HG02970 (cell line): ENCODE measurements at regions not wholly inside any gene's neighbourhood (a gene's known extent, or its start where the extent isn't known, plus 50 kb on each side); places are given as distances from the start of the nearest gene placed in this dataset.
A peak's percentile ranks its signal among the peaks of the same experiment; 100 is the strongest.
"Not testable (repeated sequence)": the region's sequence is repeated elsewhere in the genome, so short reads cannot be mapped to it uniquely, and the experiment has no call there.

Experiments used
- ATAC-seq: cut with Tn5 transposase; IDR thresholded peaks from one replicate; pipeline ENCODE4 v1.9.1; 2021; ENCODE audit warnings: mild to moderate bottlenecking, moderate library complexity, moderate number of reproducible peaks; ENCODE audit not compliant: unreplicated experiment, low FRiP score

- ATAC-seq = no peak
These were observed 508.7 kb upstream of the CITED2 start for GRCh38 chr6:139882977-139883728.

GRCh38 chr6:139882234-139882633 is 507.8 kb upstream of the CITED2 start:
- ATAC-seq = no peak

DNA sequence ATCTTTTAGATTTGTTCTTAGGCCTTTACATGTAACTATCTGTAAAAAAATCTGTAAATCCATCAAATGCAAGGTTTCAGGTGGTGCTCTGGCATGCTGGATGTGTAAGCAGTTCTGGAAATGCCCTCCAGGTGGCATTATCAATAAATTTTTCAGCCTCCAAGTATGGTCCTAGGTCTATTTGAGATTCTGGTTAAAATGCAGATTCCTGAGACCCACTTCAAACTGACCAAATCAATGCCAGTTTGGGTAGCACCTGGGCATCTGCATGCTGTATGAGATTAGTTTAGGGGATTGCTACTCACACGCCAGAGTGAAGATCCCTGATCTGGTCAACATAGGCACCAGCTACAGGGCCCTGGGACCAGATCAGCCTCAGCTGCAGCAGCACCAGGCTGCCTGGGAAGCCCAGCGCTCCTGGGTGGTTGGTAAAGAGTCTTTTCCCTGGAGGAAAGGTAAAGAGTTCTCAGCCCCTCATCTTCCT is 507.3 kb upstream of the CITED2 start:
- ATAC-seq = peak; percentile 80

GRCh38 chr6:139881236-139881635 is 506.8 kb upstream of the CITED2 start:
- ATAC-seq = no peak

DNA sequence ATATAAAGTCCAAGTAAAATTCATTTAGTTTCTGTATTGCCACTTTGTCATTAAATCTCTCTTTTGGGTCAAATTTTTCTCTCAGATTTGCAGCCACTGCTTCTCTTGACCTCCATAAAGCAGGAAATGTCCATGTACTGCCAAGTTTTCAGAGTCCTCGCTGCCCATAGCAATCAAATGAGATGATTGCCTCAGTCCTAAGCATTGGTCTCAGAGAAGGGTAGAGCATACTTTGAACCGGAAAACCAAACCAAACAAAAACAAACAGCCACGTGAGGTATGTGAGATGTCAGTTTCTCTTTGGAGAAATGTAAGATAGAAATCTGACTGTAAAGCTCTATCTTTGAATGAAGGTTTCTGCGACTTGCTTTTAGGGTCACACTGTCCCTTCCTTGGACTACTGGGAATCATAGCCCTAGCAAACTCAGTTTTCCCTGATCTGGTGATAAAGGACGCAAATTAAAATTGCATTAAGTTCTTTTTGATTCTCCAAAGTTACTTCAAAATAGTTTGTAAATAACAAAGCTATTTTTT is 505.4 kb upstream of the CITED2 start:
- no peak for ATAC-seq

GRCh38 chr6:139879241-139879640 is 504.8 kb upstream of the CITED2 start:
- ATAC-seq = not testable (repeated sequence)

- no peak for ATAC-seq
These were observed 503.5 kb upstream of the CITED2 start for GRCh38 chr6:139877828-139878405.

GRCh38 chr6:139872665-139873064 is 498.2 kb upstream of the CITED2 start:
- no peak for ATAC-seq

- no peak for ATAC-seq
These were observed 497.5 kb upstream of the CITED2 start for GRCh38 chr6:139871803-139872510.

GRCh38 chr6:139871165-139871710 is 496.8 kb upstream of the CITED2 start:
- no peak for ATAC-seq

DNA sequence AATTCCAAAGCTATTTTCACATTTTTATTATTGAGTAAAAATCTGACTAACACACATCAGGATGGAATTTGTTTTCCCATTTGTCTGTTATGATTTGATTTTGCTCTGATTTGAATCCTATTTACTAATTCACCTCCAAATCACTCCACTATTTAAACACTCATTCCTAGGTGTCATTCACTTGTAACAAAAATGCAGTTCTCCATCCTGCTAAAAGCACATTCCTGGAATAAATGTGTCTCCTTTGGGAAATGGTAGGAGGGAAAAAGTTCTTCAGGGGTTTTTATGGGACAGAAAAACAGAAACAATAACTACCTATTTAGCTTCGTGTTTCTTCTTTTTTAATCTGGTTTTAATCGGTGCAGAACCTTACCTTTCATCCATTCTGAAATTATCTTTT is 494.1 kb upstream of the CITED2 start:
- no peak for ATAC-seq

- no peak for ATAC-seq
These were observed 489.5 kb upstream of the CITED2 start for GRCh38 chr6:139863964-139864363.

GRCh38 chr6:139863346-139863745 is 488.9 kb upstream of the CITED2 start:
- no peak for ATAC-seq

GRCh38 chr6:139862311-139862710 is 487.9 kb upstream of the CITED2 start:
- ATAC-seq = no peak

GRCh38 chr6:139860203-139860602 is 485.8 kb upstream of the CITED2 start:
- ATAC-seq = no peak

GRCh38 chr6:139858429-139858828 is 484.0 kb upstream of the CITED2 start:
- ATAC-seq = no peak

GRCh38 chr6:139857143-139857542 is 482.7 kb upstream of the CITED2 start:
- ATAC-seq = no peak

DNA sequence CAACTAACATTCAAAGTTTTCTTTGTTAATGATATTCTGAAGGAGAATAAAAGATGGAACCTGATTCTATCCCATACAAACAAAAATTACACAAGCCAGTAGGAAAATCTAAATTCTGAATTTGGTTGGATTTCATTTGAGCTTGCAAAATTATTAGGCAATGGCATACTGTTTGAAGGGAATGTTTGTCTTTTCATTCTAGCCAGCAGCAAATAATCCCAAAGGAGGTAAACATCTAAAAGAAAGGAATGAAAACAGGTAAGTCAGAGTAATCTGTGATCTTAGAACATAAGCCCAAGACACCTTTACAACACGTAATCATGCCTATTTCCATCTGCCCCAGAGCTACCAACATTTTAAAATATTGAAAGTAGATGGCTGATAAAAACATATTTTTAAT is 482.1 kb upstream of the CITED2 start:
- ATAC-seq = no peak

DNA sequence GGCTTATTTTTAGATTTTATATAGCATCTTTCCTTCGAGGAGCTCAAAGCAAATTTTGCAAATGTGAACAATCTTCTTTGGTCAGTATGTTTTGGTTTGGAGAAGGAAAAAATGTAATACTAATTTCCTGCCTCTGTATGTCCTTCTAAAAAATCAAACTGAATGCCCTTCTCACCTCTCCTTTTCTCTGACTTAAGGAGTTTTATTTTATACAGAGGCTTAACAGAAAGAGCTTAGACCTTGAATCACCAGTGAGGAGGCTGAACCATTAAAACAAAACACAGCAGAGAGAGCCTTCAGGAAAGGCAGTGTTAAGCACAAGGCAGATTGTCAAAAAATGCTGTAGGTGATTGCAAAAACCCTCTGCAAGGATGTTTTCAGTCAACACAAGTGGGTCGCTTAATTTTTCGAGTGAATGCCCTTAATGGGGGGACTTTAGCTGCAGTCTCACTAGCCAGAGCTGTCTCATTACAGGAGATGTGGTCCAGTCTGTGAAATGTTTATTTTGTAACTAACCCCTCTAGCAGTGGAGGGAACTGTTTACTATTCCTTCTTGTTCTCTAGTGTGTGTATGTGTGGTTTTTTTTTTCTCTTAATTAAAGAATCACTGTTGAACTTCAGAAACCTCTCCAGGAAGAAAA is 481.3 kb upstream of the CITED2 start:
- no peak for ATAC-seq

DNA sequence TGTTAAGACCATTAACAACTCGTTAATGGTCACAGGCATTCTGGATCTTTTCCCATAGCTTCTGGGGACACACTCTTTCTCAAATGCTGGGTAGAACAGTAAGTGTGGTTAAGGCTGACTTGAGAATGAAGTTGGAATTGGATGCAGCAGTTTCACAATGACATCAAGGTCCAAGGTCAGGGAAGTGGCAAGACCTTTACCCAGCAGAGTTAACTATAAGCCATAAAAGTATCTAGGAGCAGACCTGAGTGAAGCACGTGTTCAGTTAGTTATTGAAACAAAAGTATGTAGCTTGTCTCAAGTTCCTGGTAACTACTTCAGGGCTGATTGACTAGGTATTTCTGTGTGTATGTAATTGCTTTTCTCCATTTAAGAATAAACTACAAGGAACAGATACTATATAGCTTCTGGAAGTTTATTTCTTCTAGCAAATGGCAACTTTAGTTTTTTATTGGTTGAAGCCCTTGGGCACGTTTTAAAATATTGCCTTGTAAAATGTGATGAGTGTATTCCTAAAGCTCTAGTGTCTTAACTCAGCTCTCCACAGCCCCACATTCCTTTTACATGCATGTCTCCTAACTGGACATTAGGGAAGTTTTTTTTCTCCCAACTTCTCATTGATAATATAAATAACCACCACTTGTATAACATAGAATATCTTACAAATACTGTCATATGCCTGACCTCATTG is 479.0 kb upstream of the CITED2 start:
- ATAC-seq = no peak
